BE2C (cell line): ENCODE measurements at regions not wholly inside any gene's neighbourhood (a gene's known extent, or its start where the extent isn't known, plus 50 kb on each side); places are given as distances from the start of the nearest gene placed in this dataset.

Source experiments
- DNase-seq: peaks from one replicate; pipeline ENCODE4 v3.0.0-alpha.2; 2020
- H3K27me3 ChIP-seq: fragments of 250-450 bp; sonication (Bioruptor Pico); 2 replicates; pipeline ENCODE4 v1.5.1; 2020; ENCODE audit warnings: mild to moderate bottlenecking
- H3K36me3 ChIP-seq: fragments of 250-450 bp; sonication (Bioruptor Pico); 2 replicates; pipeline ENCODE4 v1.5.1; 2020; ENCODE audit warnings: mild to moderate bottlenecking
- H3K4me1 ChIP-seq: fragments of 250-450 bp; sonication (Bioruptor Pico); 2 replicates; pipeline ENCODE4 v1.5.1; 2020
- H3K4me3 ChIP-seq: 2 replicates; pipeline ENCODE4 v1.5.1; 2011; ENCODE audit warnings: low read depth, low read length
- H3K9me3 ChIP-seq: fragments of 250-450 bp; sonication (Bioruptor Pico); 2 replicates; pipeline ENCODE4 v1.5.1; 2020
- TF ChIP-seq, protein P1 (sequence below): IDR thresholded peaks from 2 replicates; pipeline ENCODE4 v1.5.1; 2012; ENCODE audit warnings: mild to moderate bottlenecking, low read depth, low read length

DNA sequence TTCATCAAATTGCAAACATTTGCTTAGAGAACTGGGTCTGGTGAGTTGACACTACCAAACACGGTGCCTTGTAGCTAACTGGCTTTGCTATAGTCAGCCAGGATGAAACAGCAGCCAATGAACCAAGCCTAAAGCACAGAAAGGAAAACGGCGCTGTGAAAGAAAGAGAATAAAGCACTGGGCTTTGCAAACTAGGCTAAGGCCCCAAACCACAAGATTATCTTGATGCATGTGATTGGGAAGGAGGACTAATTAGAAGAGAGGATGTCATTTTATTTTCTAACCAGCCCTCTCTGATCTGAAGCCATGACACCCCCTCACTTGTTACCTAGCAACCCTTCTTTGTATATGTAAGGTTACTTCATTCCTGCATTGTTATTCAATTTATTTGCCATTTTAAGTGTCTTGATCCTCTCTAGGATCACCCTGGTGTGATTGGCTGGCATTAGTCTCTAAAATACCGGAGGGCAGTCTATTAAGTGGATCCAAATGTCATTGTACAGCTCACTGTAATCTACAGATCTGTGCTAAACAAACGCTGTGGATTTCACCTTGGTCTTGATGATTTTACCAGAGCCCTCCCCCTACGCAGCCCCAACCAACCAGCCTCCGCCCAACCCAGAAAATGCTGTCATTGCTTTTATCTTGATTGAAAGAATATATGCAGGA is 395.4 kb upstream of the ACVR2A start:
- Histone ChIP-seq H3K36me3 (no peaks in the 10 kb centered on the region), H3K4me1 (no peaks in the 10 kb centered on the region), H3K4me3 (no peak overlapping the region), H3K9me3 (no peaks in the 10 kb centered on the region), H3K27me3 (no peaks in the 10 kb centered on the region)
- DNase-seq, result no peak
- TF ChIP-seq, protein P1, sequence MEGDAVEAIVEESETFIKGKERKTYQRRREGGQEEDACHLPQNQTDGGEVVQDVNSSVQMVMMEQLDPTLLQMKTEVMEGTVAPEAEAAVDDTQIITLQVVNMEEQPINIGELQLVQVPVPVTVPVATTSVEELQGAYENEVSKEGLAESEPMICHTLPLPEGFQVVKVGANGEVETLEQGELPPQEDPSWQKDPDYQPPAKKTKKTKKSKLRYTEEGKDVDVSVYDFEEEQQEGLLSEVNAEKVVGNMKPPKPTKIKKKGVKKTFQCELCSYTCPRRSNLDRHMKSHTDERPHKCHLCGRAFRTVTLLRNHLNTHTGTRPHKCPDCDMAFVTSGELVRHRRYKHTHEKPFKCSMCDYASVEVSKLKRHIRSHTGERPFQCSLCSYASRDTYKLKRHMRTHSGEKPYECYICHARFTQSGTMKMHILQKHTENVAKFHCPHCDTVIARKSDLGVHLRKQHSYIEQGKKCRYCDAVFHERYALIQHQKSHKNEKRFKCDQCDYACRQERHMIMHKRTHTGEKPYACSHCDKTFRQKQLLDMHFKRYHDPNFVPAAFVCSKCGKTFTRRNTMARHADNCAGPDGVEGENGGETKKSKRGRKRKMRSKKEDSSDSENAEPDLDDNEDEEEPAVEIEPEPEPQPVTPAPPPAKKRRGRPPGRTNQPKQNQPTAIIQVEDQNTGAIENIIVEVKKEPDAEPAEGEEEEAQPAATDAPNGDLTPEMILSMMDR, result no peak

DNA sequence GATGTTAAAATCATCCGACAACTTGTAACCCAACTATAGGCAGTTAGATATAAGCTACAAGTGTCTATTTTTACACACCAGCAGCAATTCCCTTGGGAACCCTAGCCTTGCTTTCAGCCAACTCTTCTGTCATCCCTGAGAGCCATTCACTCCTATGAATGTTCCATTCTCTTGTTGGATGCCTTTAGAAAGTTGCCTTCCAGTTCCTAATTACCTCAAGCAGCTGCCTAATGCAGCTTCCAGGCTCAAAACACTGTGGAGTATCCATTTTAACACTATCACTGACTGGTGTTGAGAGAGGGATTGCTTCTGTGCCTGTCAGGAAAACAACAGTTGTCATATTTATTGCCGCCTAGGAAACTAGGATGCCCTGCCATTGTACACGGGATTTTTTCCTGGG is 402.0 kb upstream of the ACVR2A start:
- Histone ChIP-seq H3K4me3 (no peak overlapping the region), H3K9me3 (no peaks in the 10 kb centered on the region), H3K36me3 (no peaks in the 10 kb centered on the region), H3K4me1 (no peaks in the 10 kb centered on the region), H3K27me3 (no peaks in the 10 kb centered on the region)
- DNase-seq, result no peak
- TF ChIP-seq, protein P1, result no peak

DNA sequence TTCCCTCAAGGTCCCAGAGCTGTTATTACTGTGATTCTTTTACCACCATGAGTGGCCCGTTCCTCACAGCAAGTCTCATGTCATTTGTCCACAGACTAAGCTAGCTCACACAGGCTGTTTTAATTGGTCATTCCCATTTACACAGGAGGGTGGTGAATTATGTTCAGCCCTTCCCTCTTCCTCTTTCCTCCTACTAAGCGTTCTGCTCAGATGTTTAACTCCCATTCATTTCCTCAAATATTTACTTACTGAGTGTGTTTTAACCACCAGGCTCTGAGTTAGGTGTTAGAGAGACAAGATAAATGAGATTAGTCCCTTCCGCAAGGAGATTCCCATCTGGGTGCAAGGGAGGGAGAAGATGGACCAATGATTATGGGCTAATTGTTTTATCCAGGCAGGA is 403.6 kb upstream of the ACVR2A start:
- Histone ChIP-seq H3K9me3 (no peaks in the 10 kb centered on the region), H3K4me3 (no peak overlapping the region), H3K4me1 (no peaks in the 10 kb centered on the region), H3K27me3 (no peaks in the 10 kb centered on the region), H3K36me3 (no peaks in the 10 kb centered on the region)
- TF ChIP-seq, protein P1, result no peak
- no peak for DNase-seq

DNA sequence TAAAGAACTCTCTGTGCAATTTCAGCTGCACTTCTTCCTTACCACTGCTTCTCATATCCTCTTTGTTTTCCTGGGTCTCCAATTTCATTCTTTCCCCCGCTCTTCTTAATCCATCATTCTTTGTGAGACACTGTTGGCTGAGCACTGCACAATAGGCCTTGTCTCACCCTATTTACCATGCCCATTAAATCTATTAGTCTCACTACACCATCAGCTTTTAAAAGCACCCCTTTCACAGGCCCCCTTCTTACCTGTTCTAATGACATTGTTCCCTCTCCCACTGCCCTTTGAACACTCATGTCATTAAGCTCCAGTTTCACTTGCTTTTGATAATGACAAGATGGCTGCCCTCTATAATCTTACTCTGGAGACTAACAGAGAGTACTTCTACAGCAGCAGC is 404.1 kb upstream of the ACVR2A start:
- TF ChIP-seq, protein P1, result no peak
- DNase-seq, result no peak
- Histone ChIP-seq H3K27me3 (no peaks in the 10 kb centered on the region), H3K36me3 (no peaks in the 10 kb centered on the region), H3K9me3 (no peaks in the 10 kb centered on the region), H3K4me3 (no peak overlapping the region), H3K4me1 (no peaks in the 10 kb centered on the region)

DNA sequence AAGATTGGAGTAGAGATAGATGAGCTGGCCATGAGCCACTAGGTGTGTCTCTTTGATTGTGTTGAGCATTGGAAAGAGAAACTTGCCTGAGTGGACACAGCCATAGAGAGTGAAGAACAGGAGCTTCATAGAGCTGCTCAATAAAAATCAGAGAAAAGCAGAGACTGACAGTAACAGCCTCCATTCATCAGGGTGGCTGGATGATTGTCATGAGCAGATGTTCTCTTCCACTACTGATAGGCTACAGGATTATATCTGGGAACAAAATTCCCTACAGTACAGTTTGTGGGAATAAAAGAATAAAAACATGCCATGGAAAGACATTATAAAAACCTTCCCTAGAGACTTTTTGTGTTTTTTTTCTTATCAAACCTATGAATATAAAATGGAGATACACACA is 404.8 kb upstream of the ACVR2A start:
- TF ChIP-seq, protein P1, result no peak
- Histone ChIP-seq H3K36me3 (no peaks in the 10 kb centered on the region), H3K4me3 (no peak overlapping the region), H3K9me3 (no peaks in the 10 kb centered on the region), H3K4me1 (no peaks in the 10 kb centered on the region), H3K27me3 (no peaks in the 10 kb centered on the region)
- DNase-seq, result no peak

DNA sequence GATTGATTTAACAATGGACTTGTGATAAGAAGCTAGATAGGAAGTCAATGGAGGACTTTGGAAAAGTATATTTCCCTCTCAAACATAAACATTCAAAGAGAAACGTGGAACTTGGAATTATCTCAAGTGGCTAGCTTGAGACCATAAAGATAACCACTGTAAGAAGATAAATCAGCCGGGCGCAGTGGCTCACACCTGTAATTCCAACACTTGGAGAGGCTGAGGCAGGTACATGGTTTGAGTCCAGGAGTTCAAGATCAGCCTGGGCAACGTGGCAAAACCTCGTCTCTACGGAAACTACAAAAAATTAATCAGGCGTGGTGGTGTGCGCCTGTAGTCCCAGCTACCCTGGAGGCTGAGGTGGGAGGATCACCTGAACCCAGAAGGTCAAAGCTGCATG is 405.9 kb upstream of the ACVR2A start:
- no peaks in the 10 kb centered on the region for H3K36me3 ChIP-seq
- H3K4me1 ChIP-seq, result no peaks in the 10 kb centered on the region
- TF ChIP-seq, protein P1, result no peak
- H3K9me3 ChIP-seq, result no peaks in the 10 kb centered on the region
- DNase-seq, result no peak
- H3K4me3 ChIP-seq, result no peak overlapping the region
- H3K27me3 ChIP-seq, result no peaks in the 10 kb centered on the region
